ENCODE measurements at regions not wholly inside any gene's neighbourhood (a gene's known extent, or its start where the extent isn't known, plus 50 kb on each side); places are given as distances from the start of the nearest gene placed in this dataset.

- TF ChIP-seq CTCF (conservative IDR thresholded peaks at IDR 0.05; ENCODE audit: low read length) (no peak), EZH2phosphoT487 (IDR thresholded peaks at IDR 0.05; ENCODE audit: borderline replicate concordance, low read depth, low read length) (no peak)
Measured at GRCh38 chr20:60953321-60953720, 298.7 kb upstream of the CDH4 start.

Measured in OCI-LY7 (cell line).